Activated T-cell treated with anti-CD3 and anti-CD28 coated beads, Interleukin-2, amount 50 U/mL, for 24 hours (primary cell): ENCODE measurements at regions not wholly inside any gene's neighbourhood (a gene's known extent, or its start where the extent isn't known, plus 50 kb on each side); places are given as distances from the start of the nearest gene placed in this dataset.

Experiments
- DNase-seq: peaks from one replicate; pipeline ENCODE4 v3.0.0-alpha.2; 2020
- H3K27ac Mint-ChIP-seq: 2 replicates; pipeline ENCODE4 v1.8.0; 2020; ENCODE audit warnings: mild to moderate bottlenecking, mixed read lengths
- H3K27me3 Mint-ChIP-seq: 2 replicates; pipeline ENCODE4 v1.8.0; 2020; ENCODE audit warnings: mixed read lengths
- H3K36me3 Mint-ChIP-seq: 2 replicates; pipeline ENCODE4 v1.8.0; 2020; ENCODE audit warnings: low read depth, mixed read lengths
- H3K4me1 Mint-ChIP-seq: 2 replicates; pipeline ENCODE4 v1.8.0; 2020; ENCODE audit warnings: low read depth, mixed read lengths
- H3K4me3 Mint-ChIP-seq: 2 replicates; pipeline ENCODE4 v1.8.0; 2020; ENCODE audit warnings: mild to moderate bottlenecking, moderate library complexity, mixed read lengths
- H3K9me3 Mint-ChIP-seq: 2 replicates; pipeline ENCODE4 v1.8.0; 2020; ENCODE audit warnings: mixed read lengths

- no peak for DNase-seq
- H3K27me3 Mint-ChIP-seq, result peaks cover 12% of the 10 kb centered on the region
- no peaks in the 10 kb centered on the region for H3K36me3 Mint-ChIP-seq
- no peak overlapping the region for H3K4me3 Mint-ChIP-seq
- H3K27ac Mint-ChIP-seq, result no peak overlapping the region
- no peaks in the 10 kb centered on the region for H3K4me1 Mint-ChIP-seq
- H3K9me3 Mint-ChIP-seq, result no peaks in the 10 kb centered on the region
These were observed 421.1 kb downstream of the QKI start for GRCh38 chr6:163835439-163836171.

DNA sequence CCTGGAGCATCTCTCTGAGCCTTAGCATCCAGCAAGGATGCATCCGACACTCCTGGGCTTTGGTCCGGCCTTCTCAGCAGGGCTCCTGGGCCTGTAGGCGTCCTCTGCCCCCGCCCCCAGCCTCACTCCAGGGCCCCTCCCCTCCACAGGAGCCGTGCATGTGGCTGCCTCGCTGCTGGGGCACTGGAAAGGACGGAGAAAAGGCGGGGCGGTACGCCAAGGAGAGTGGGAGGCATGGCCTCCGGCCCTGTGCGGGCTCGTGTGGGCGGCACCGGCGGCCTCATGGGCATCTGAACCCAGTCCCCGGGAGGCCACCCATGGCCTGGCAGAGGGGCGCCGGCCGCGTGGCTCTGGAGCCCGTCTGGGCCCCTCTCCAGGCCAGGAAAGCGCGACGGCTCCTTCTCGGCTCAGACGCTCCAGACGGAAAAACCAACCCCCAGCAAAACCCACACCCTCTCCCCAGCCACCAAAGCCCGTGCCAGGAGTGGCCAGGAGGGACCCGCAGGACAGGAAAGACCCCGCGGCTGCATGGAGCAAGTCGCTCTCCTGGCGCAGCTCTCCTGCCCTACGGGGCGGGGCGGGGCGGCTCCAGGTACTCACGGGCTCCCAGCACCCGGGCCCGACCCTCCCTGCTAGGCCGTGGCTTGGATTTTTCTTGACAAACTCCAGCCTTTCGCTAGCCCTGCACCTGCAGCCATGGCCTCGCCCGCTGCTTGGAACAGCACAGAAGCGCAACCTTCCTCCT, 419.9 kb downstream of the QKI start:
- H3K4me1 Mint-ChIP-seq, result no peaks in the 10 kb centered on the region
- no peaks in the 10 kb centered on the region for H3K36me3 Mint-ChIP-seq
- DNase-seq, result no peak
- no peak overlapping the region for H3K27ac Mint-ChIP-seq
- H3K9me3 Mint-ChIP-seq, result no peaks in the 10 kb centered on the region
- no peak overlapping the region for H3K4me3 Mint-ChIP-seq
- peaks cover 12% of the 10 kb centered on the region for H3K27me3 Mint-ChIP-seq

DNA sequence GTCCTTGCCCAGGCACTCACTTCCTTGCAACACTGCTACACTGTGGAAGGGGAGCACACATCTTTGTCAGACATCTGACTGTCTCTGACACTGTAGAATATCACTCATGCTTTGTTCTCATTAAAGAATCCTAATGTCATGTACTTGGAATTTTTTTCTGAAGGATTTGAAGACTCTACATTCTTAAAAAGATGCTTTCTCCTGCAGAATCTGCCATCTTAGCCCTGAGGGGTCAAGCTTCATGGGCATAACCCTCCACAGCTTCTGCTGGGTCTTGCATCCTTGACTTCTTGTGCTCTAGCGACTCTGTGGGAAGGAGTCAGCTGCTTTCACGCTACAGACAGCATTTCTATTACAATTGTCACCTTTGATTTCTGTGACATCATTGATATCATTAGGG, 417.2 kb downstream of the QKI start:
- H3K36me3 Mint-ChIP-seq, result no peaks in the 10 kb centered on the region
- H3K9me3 Mint-ChIP-seq, result no peaks in the 10 kb centered on the region
- peaks cover 14% of the 10 kb centered on the region for H3K27me3 Mint-ChIP-seq
- no peak overlapping the region for H3K4me3 Mint-ChIP-seq
- no peaks in the 10 kb centered on the region for H3K4me1 Mint-ChIP-seq
- H3K27ac Mint-ChIP-seq, result no peak overlapping the region
- DNase-seq, result no peak

GRCh38 chr6:163830641-163831040, 416.1 kb downstream of the QKI start:
- Mint-ChIP-seq H3K4me1 (no peaks in the 10 kb centered on the region), H3K9me3 (no peaks in the 10 kb centered on the region), H3K27me3 (peaks cover 10% of the 10 kb centered on the region), H3K36me3 (no peaks in the 10 kb centered on the region), H3K4me3 (no peak overlapping the region), H3K27ac (no peak overlapping the region)
- no peak for DNase-seq

DNA sequence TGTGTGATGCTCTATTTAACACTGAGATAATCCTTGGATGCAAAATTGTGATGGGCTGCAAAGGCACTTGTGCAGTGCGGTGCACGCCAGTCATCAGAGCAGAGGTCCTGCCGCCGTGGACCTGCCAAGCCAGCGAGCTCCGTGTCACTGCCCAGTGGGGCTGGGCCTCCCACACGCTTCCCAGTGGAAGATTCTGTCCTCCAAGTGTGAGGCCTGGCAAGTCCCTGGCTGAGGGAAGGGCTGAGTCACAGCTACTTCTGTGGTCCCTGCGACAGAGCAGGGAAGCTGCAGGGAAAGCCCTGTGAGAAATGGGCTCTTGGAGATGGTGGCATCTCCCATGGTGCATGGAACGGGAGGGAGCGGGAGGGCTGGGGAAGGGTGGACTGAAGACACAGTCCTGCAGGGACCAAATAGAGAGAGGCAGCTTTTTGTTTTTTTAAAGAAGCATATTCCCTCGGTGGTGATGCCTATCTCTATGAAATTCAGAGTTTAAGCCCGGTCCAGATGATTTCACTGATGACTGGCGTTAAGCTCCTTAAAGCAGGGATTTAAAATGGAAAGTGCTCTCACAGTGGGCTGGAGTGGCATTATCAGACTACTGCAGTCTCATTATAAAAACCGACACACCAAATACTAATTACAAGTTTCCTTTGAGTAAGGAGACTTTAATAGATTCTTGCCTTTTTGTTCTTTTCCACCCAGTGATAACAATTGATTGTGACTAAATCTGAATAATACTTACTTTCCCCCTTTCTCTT, 413.7 kb downstream of the QKI start:
- DNase-seq, result no peak
- H3K4me1 Mint-ChIP-seq, result no peaks in the 10 kb centered on the region
- H3K36me3 Mint-ChIP-seq, result no peaks in the 10 kb centered on the region
- H3K9me3 Mint-ChIP-seq, result no peaks in the 10 kb centered on the region
- H3K27ac Mint-ChIP-seq, result no peak overlapping the region
- no peak overlapping the region for H3K4me3 Mint-ChIP-seq
- H3K27me3 Mint-ChIP-seq, result peaks cover 10% of the 10 kb centered on the region

- Mint-ChIP-seq H3K4me3 (no peak overlapping the region), H3K27me3 (peaks cover 10% of the 10 kb centered on the region), H3K9me3 (no peaks in the 10 kb centered on the region), H3K36me3 (no peaks in the 10 kb centered on the region), H3K4me1 (no peaks in the 10 kb centered on the region), H3K27ac (no peak overlapping the region)
- no peak for DNase-seq
These were observed 412.6 kb downstream of the QKI start for GRCh38 chr6:163827143-163827542.

DNA sequence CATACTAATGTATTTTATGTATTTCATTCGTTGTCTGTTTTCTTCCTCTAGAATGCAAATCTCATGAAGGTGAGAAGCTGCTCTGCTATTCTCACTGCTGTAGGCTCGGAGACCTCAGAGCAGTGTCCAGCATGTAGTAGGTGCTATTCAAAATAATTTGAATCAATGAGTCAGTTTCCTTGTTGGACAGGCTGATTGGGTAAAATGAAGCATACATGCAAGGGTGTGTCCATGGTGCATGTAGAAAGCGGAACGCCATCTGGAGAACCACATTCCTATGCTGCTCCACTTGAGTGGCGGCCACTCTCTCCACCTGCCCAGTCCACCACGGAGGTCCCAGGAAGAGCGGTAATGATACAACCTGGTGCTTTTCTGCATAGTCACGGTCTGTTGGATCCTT, 412.1 kb downstream of the QKI start:
- DNase-seq, result no peak
- Mint-ChIP-seq H3K9me3 (no peaks in the 10 kb centered on the region), H3K27me3 (peaks cover 14% of the 10 kb centered on the region), H3K36me3 (no peaks in the 10 kb centered on the region), H3K4me1 (no peaks in the 10 kb centered on the region), H3K27ac (no peak overlapping the region), H3K4me3 (no peak overlapping the region)

- DNase-seq, result no peak
- Mint-ChIP-seq H3K27ac (no peak overlapping the region), H3K9me3 (no peaks in the 10 kb centered on the region), H3K27me3 (peaks cover 16% of the 10 kb centered on the region), H3K4me1 (no peaks in the 10 kb centered on the region), H3K4me3 (no peak overlapping the region), H3K36me3 (no peaks in the 10 kb centered on the region)
These were observed 410.5 kb downstream of the QKI start for GRCh38 chr6:163825033-163825432.

DNA sequence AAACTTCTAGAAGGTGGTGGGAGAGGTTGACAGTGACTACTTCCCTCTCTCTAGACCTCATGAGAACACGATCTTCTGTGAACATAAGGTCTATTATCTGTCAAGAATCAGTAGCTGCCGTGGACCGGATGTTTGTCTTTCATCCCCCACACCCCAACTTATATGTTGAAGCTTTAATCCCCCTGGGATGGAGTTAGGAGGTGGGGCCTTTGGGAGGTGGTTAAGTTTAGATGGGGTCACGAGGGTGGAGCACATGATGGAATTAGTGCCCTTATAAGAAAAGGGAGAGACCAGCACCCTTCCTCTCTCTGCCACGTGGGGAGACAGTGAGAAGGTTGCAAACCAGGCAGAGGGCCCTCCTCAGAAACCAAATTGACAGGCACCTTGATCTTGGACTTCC, 409.1 kb downstream of the QKI start:
- H3K27me3 Mint-ChIP-seq, result peaks cover 13% of the 10 kb centered on the region
- H3K36me3 Mint-ChIP-seq, result no peaks in the 10 kb centered on the region
- no peaks in the 10 kb centered on the region for H3K4me1 Mint-ChIP-seq
- no peaks in the 10 kb centered on the region for H3K9me3 Mint-ChIP-seq
- H3K27ac Mint-ChIP-seq, result no peak overlapping the region
- no peak overlapping the region for H3K4me3 Mint-ChIP-seq
- no peak for DNase-seq

- Mint-ChIP-seq H3K9me3 (no peaks in the 10 kb centered on the region), H3K4me1 (no peaks in the 10 kb centered on the region), H3K4me3 (no peak overlapping the region), H3K36me3 (no peaks in the 10 kb centered on the region), H3K27ac (no peak overlapping the region), H3K27me3 (peaks cover 11% of the 10 kb centered on the region)
- no peak for DNase-seq
These were observed 406.4 kb downstream of the QKI start for GRCh38 chr6:163820745-163821458.

- Mint-ChIP-seq H3K4me3 (no peak overlapping the region), H3K9me3 (no peaks in the 10 kb centered on the region), H3K27me3 (peaks cover 15% of the 10 kb centered on the region), H3K27ac (no peak overlapping the region), H3K4me1 (no peaks in the 10 kb centered on the region), H3K36me3 (no peaks in the 10 kb centered on the region)
- DNase-seq, result no peak
These were observed 405.7 kb downstream of the QKI start for GRCh38 chr6:163820171-163820570.

DNA sequence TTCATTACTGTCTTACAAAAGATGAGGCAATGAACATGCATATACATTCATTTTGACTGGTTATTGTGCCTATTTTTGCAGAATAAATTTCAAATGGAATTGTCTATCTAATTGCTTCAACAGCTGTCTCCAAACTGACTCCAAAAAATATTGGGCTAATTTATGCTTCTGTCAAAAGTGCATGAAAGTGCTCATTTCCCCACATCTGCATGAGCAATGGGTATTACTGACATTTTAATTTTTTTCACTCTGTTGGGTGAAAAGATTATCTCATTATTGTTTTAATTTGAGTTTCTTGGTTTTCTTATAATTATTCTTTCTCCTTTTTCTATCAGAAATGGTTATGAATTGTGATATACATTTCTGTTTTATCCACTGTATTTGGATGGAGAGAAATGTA, 404.2 kb downstream of the QKI start:
- Mint-ChIP-seq H3K27me3 (peaks cover 23% of the 10 kb centered on the region), H3K36me3 (no peaks in the 10 kb centered on the region), H3K9me3 (no peaks in the 10 kb centered on the region), H3K4me1 (no peaks in the 10 kb centered on the region), H3K4me3 (no peak overlapping the region), H3K27ac (no peak overlapping the region)
- no peak for DNase-seq

DNA sequence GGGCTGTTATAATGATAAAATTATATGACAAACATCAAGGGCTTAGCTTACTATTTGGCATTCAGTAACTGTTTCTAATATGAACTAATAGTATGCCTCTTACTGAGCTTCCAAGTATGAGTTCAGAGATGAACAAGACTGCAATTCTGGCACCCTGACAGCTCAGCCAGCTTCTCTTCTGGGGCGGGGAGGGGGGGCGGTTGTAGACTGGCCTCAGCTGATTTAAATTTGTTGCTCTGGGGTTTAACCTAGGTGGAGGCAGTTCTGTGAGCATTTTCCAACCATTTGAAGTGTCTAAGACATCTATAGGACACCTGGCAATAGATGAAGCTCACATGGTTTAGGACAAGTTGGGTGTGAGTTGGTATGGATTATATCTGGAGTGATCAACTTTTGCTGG, 401.9 kb downstream of the QKI start:
- DNase-seq, result no peak
- no peaks in the 10 kb centered on the region for H3K36me3 Mint-ChIP-seq
- H3K9me3 Mint-ChIP-seq, result no peaks in the 10 kb centered on the region
- H3K27ac Mint-ChIP-seq, result no peak overlapping the region
- no peak overlapping the region for H3K4me3 Mint-ChIP-seq
- peaks cover 17% of the 10 kb centered on the region for H3K27me3 Mint-ChIP-seq
- no peaks in the 10 kb centered on the region for H3K4me1 Mint-ChIP-seq

- H3K27ac Mint-ChIP-seq, result no peak overlapping the region
- no peaks in the 10 kb centered on the region for H3K36me3 Mint-ChIP-seq
- H3K4me1 Mint-ChIP-seq, result no peaks in the 10 kb centered on the region
- H3K27me3 Mint-ChIP-seq, result peaks cover 17% of the 10 kb centered on the region
- no peak overlapping the region for H3K4me3 Mint-ChIP-seq
- DNase-seq, result no peak
- no peaks in the 10 kb centered on the region for H3K9me3 Mint-ChIP-seq
These were observed 401.3 kb downstream of the QKI start for GRCh38 chr6:163815796-163816195.
